ENCODE measurements at regions not wholly inside any gene's neighbourhood (a gene's known extent, or its start where the extent isn't known, plus 50 kb on each side); places are given as distances from the start of the nearest gene placed in this dataset.
A peak's percentile ranks its signal among the peaks of the same experiment; 100 is the strongest.

GRCh38 chr22:19628038-19628776, 86.1 kb upstream of the SEPTIN5 start:
- no peaks in the 10 kb centered on the region for H3K9me3 ChIP-seq (ENCODE audit: control insufficient read depth in 2 of 2, insufficient read depth in 1 of 2, low read length in 1 of 2)
- H3K4me3 ChIP-seq (ENCODE audit: low read length in 2 of 2): no peak overlapping the region
- no peak for DNase-seq (ENCODE audit: low read depth in 6 of 9, low spot score in 9 of 9)
- H3K4me1 ChIP-seq (ENCODE audit: control insufficient read depth in 2 of 2, insufficient read depth in 2 of 2, low read length in 2 of 2): peaks cover 0 to 8% of the 10 kb centered on the region in 2 donors
- H3K36me3 ChIP-seq (ENCODE audit: control insufficient read depth in 2 of 2, insufficient read depth in 2 of 2, low read length in 1 of 2): no peaks in the 10 kb centered on the region
- peaks cover 0 to 2% of the 10 kb centered on the region in 2 donors for H3K27me3 ChIP-seq (ENCODE audit: control insufficient read depth in 2 of 2, insufficient read depth in 1 of 2, low read length in 1 of 2)
- WGBS: 91% methylated on average over 11 of the region's 11 CpGs
- H3K27ac ChIP-seq (ENCODE audit: low read depth in 1 of 2, low read length in 1 of 2): no peak overlapping the region

- H3K36me3 ChIP-seq (ENCODE audit: control insufficient read depth in 2 of 2, insufficient read depth in 2 of 2, low read length in 1 of 2): no peaks in the 10 kb centered on the region
- no peak overlapping the region for H3K27ac ChIP-seq (ENCODE audit: low read depth in 1 of 2, low read length in 1 of 2)
- peaks cover 0 to 2% of the 10 kb centered on the region in 2 donors for H3K27me3 ChIP-seq (ENCODE audit: control insufficient read depth in 2 of 2, insufficient read depth in 1 of 2, low read length in 1 of 2)
- no peak for DNase-seq (ENCODE audit: low read depth in 6 of 9, low spot score in 9 of 9)
- H3K4me1 ChIP-seq (ENCODE audit: control insufficient read depth in 2 of 2, insufficient read depth in 2 of 2, low read length in 2 of 2): peaks cover 0 to 8% of the 10 kb centered on the region in 2 donors
- no peak overlapping the region for H3K4me3 ChIP-seq (ENCODE audit: low read length in 2 of 2)
- no peaks in the 10 kb centered on the region for H3K9me3 ChIP-seq (ENCODE audit: control insufficient read depth in 2 of 2, insufficient read depth in 1 of 2, low read length in 1 of 2)
- 94% methylated on average over 12 of the region's 12 CpGs for WGBS
These were observed 85.0 kb upstream of the SEPTIN5 start for GRCh38 chr22:19629331-19629719.

- peaks cover 0 to 2% of the 10 kb centered on the region in 2 donors for H3K27me3 ChIP-seq (ENCODE audit: control insufficient read depth in 2 of 2, insufficient read depth in 1 of 2, low read length in 1 of 2)
- WGBS: 26% methylated on average over 13 of the region's 13 CpGs
- no peak overlapping the region for H3K4me3 ChIP-seq (ENCODE audit: low read length in 2 of 2)
- peaks cover 0 to 8% of the 10 kb centered on the region in 2 donors for H3K4me1 ChIP-seq (ENCODE audit: control insufficient read depth in 2 of 2, insufficient read depth in 2 of 2, low read length in 2 of 2)
- no peak overlapping the region for H3K27ac ChIP-seq (ENCODE audit: low read depth in 1 of 2, low read length in 1 of 2)
- H3K9me3 ChIP-seq (ENCODE audit: control insufficient read depth in 2 of 2, insufficient read depth in 1 of 2, low read length in 1 of 2): no peaks in the 10 kb centered on the region
- DNase-seq (ENCODE audit: low read depth in 6 of 9, low spot score in 9 of 9): peak; percentile 56 to 89 (median 76)
- H3K36me3 ChIP-seq (ENCODE audit: control insufficient read depth in 2 of 2, insufficient read depth in 2 of 2, low read length in 1 of 2): no peaks in the 10 kb centered on the region
These were observed 84.4 kb upstream of the SEPTIN5 start for GRCh38 chr22:19629720-19630419.

- 93% methylated on average over 5 of the region's 5 CpGs for WGBS
- DNase-seq (ENCODE audit: low read depth in 6 of 9, low spot score in 9 of 9): no peak
- no peak overlapping the region for H3K27ac ChIP-seq (ENCODE audit: low read depth in 1 of 2, low read length in 1 of 2)
These were observed 83.7 kb upstream of the SEPTIN5 start for GRCh38 chr22:19630614-19631013.

GRCh38 chr22:19631899-19632667, 82.2 kb upstream of the SEPTIN5 start:
- peak in 3 of 9 donors; percentile 20 to 48 (median 44) for DNase-seq (ENCODE audit: low read depth in 6 of 9, low spot score in 9 of 9)
- Histone ChIP-seq H3K27ac (ENCODE audit: low read depth in 1 of 2, low read length in 1 of 2) (no peak overlapping the region), H3K36me3 (ENCODE audit: control insufficient read depth in 2 of 2, insufficient read depth in 2 of 2, low read length in 1 of 2) (no peaks in the 10 kb centered on the region), H3K9me3 (ENCODE audit: control insufficient read depth in 2 of 2, insufficient read depth in 1 of 2, low read length in 1 of 2) (no peaks in the 10 kb centered on the region), H3K4me3 (ENCODE audit: low read length in 2 of 2) (no peak overlapping the region), H3K4me1 (ENCODE audit: control insufficient read depth in 2 of 2, insufficient read depth in 2 of 2, low read length in 2 of 2) (peaks cover 0 to 8% of the 10 kb centered on the region in 2 donors), H3K27me3 (ENCODE audit: control insufficient read depth in 2 of 2, insufficient read depth in 1 of 2, low read length in 1 of 2) (peaks cover 0 to 2% of the 10 kb centered on the region in 2 donors)
- WGBS: 65% methylated on average over 19 of the region's 19 CpGs

More at GRCh38 chr22:19630614-19631013, 83.7 kb upstream of the SEPTIN5 start:
- peaks cover 0 to 2% of the 10 kb centered on the region in 2 donors for H3K27me3 ChIP-seq (ENCODE audit: control insufficient read depth in 2 of 2, insufficient read depth in 1 of 2, low read length in 1 of 2)
- peaks cover 0 to 8% of the 10 kb centered on the region in 2 donors for H3K4me1 ChIP-seq (ENCODE audit: control insufficient read depth in 2 of 2, insufficient read depth in 2 of 2, low read length in 2 of 2)
- no peaks in the 10 kb centered on the region for H3K9me3 ChIP-seq (ENCODE audit: control insufficient read depth in 2 of 2, insufficient read depth in 1 of 2, low read length in 1 of 2)
- H3K36me3 ChIP-seq (ENCODE audit: control insufficient read depth in 2 of 2, insufficient read depth in 2 of 2, low read length in 1 of 2): no peaks in the 10 kb centered on the region
- H3K4me3 ChIP-seq (ENCODE audit: low read length in 2 of 2): no peak overlapping the region

GRCh38 chr22:19632668-19633148, 81.6 kb upstream of the SEPTIN5 start:
- Histone ChIP-seq H3K4me3 (ENCODE audit: low read length in 2 of 2) (no peak overlapping the region), H3K27me3 (ENCODE audit: control insufficient read depth in 2 of 2, insufficient read depth in 1 of 2, low read length in 1 of 2) (peaks cover 0 to 2% of the 10 kb centered on the region in 2 donors), H3K27ac (ENCODE audit: low read depth in 1 of 2, low read length in 1 of 2) (no peak overlapping the region), H3K9me3 (ENCODE audit: control insufficient read depth in 2 of 2, insufficient read depth in 1 of 2, low read length in 1 of 2) (no peaks in the 10 kb centered on the region), H3K4me1 (ENCODE audit: control insufficient read depth in 2 of 2, insufficient read depth in 2 of 2, low read length in 2 of 2) (peaks cover 0 to 8% of the 10 kb centered on the region in 2 donors), H3K36me3 (ENCODE audit: control insufficient read depth in 2 of 2, insufficient read depth in 2 of 2, low read length in 1 of 2) (no peaks in the 10 kb centered on the region)
- WGBS: 89% methylated on average over 17 of the region's 17 CpGs
- no peak for DNase-seq (ENCODE audit: low read depth in 6 of 9, low spot score in 9 of 9)

- Histone ChIP-seq H3K4me3 (ENCODE audit: low read length in 2 of 2) (no peak overlapping the region), H3K9me3 (ENCODE audit: control insufficient read depth in 2 of 2, insufficient read depth in 1 of 2, low read length in 1 of 2) (no peaks in the 10 kb centered on the region), H3K27ac (ENCODE audit: low read depth in 1 of 2, low read length in 1 of 2) (no peak overlapping the region), H3K27me3 (ENCODE audit: control insufficient read depth in 2 of 2, insufficient read depth in 1 of 2, low read length in 1 of 2) (peaks cover 0 to 2% of the 10 kb centered on the region in 2 donors), H3K4me1 (ENCODE audit: control insufficient read depth in 2 of 2, insufficient read depth in 2 of 2, low read length in 2 of 2) (peaks cover 0 to 4% of the 10 kb centered on the region in 2 donors), H3K36me3 (ENCODE audit: control insufficient read depth in 2 of 2, insufficient read depth in 2 of 2, low read length in 1 of 2) (no peaks in the 10 kb centered on the region)
- no peak for DNase-seq (ENCODE audit: low read depth in 6 of 9, low spot score in 9 of 9)
- WGBS: 94% methylated on average over 23 of the region's 23 CpGs
These were observed 79.9 kb upstream of the SEPTIN5 start for GRCh38 chr22:19634226-19634975.

- no peaks in the 10 kb centered on the region for H3K36me3 ChIP-seq (ENCODE audit: control insufficient read depth in 2 of 2, insufficient read depth in 2 of 2, low read length in 1 of 2)
- H3K4me1 ChIP-seq (ENCODE audit: control insufficient read depth in 2 of 2, insufficient read depth in 2 of 2, low read length in 2 of 2): no peaks in the 10 kb centered on the region
- no peak overlapping the region for H3K27ac ChIP-seq (ENCODE audit: low read depth in 1 of 2, low read length in 1 of 2)
- H3K9me3 ChIP-seq (ENCODE audit: control insufficient read depth in 2 of 2, insufficient read depth in 1 of 2, low read length in 1 of 2): no peaks in the 10 kb centered on the region
- 94% methylated on average over 3 of the region's 3 CpGs for WGBS
- no peak overlapping the region for H3K4me3 ChIP-seq (ENCODE audit: low read length in 2 of 2)
- DNase-seq (ENCODE audit: low read depth in 6 of 9, low spot score in 9 of 9): no peak
- H3K27me3 ChIP-seq (ENCODE audit: control insufficient read depth in 2 of 2, insufficient read depth in 1 of 2, low read length in 1 of 2): peaks cover 0 to 2% of the 10 kb centered on the region in 2 donors
These were observed 78.7 kb upstream of the SEPTIN5 start for GRCh38 chr22:19635644-19636043.

All from thymus (tissue), 11 donors.